ENCODE measurements at regions not wholly inside any gene's neighbourhood (a gene's known extent, or its start where the extent isn't known, plus 50 kb on each side); places are given as distances from the start of the nearest gene placed in this dataset.

DNA sequence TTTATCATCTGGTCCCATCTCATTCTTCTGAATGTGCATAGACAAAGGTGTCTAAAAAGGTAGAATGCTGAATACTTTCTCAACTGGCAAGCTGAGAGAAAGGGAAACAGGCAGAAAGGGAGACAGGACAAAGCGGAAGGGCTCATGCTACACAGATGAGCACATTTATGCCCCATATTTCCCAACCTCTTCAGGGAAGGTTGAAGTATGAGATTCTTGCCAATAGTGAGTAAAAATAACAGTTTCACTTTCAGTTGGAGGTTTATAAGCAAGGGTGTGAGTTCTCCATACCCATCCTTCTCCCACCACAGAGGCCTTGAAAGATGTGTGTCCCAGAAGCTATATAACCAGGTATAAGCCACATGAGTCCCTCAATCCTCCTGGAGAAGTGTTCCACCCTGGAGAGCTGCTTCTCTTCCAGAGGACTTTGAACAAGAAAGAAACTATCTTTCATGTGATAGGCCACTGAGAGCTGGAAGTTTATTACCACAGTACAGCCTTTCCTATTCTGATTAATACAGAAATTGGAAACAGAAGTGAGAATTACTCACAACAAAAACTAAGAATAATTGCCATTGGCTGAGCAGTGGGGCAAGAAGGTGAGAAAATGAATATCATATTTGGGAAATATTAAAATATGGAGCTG is 709.4 kb upstream of the NR2F2 start:
- Histone ChIP-seq H2AFZ (ENCODE audit: low read depth, low read length) (no peak overlapping the region), H3K27ac (ENCODE audit: low read length) (no peak overlapping the region), H3K4me3 (ENCODE audit: low read length) (no peak overlapping the region), H3K4me1 (ENCODE audit: low read length) (peaks cover 7% of the 10 kb centered on the region; the same call in 1 of the 2 replicates), H3K4me2 (ENCODE audit: low read length) (no peak overlapping the region), H3K9ac (ENCODE audit: low read length) (no peak overlapping the region), H3K79me2 (ENCODE audit: low read length) (no peaks in the 10 kb centered on the region), H3K36me3 (replicated peaks; ENCODE audit: low read depth, low read length) (no peaks in the 10 kb centered on the region), H4K20me1 (ENCODE audit: insufficient read depth, low read length) (no peaks in the 10 kb centered on the region), H3K27me3 (ENCODE audit: low read depth, low read length) (no peaks in the 10 kb centered on the region), H3K9me3 (ENCODE audit: insufficient read depth, low read length) (no peaks in the 10 kb centered on the region)
- no peak for TF ChIP-seq EZH2phosphoT487 (IDR thresholded peaks at IDR 0.05; ENCODE audit: low read depth)
- TF ChIP-seq, protein P1, sequence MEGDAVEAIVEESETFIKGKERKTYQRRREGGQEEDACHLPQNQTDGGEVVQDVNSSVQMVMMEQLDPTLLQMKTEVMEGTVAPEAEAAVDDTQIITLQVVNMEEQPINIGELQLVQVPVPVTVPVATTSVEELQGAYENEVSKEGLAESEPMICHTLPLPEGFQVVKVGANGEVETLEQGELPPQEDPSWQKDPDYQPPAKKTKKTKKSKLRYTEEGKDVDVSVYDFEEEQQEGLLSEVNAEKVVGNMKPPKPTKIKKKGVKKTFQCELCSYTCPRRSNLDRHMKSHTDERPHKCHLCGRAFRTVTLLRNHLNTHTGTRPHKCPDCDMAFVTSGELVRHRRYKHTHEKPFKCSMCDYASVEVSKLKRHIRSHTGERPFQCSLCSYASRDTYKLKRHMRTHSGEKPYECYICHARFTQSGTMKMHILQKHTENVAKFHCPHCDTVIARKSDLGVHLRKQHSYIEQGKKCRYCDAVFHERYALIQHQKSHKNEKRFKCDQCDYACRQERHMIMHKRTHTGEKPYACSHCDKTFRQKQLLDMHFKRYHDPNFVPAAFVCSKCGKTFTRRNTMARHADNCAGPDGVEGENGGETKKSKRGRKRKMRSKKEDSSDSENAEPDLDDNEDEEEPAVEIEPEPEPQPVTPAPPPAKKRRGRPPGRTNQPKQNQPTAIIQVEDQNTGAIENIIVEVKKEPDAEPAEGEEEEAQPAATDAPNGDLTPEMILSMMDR (IDR thresholded peaks at IDR 0.05; ENCODE audit: low read depth, low read length): no peak

DNA sequence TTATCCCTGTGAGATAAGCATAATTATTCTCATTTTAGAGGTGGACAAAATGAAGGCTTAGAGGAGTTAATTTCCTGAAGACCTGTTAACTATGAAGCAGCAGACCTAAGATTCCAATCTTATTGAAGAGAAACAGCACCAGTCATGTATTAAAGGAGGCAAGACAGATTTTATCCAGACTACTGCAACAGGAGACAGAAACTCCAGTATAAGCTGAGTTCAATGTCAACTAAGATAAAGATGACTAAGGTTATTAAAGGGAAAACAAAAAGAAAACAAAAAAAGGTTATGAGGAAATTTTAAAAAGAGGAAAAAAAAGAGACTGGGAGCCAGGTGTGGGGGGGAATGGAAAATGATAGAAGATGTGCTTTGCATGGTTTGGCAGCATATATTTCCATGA is 707.7 kb upstream of the NR2F2 start:
- Histone ChIP-seq H3K27ac (ENCODE audit: low read length) (no peak overlapping the region), H3K4me2 (ENCODE audit: low read length) (no peak overlapping the region), H3K4me1 (ENCODE audit: low read length) (peaks cover 7% of the 10 kb centered on the region; the same call in 1 of the 2 replicates), H3K79me2 (ENCODE audit: low read length) (no peaks in the 10 kb centered on the region), H3K4me3 (ENCODE audit: low read length) (no peak overlapping the region), H4K20me1 (ENCODE audit: insufficient read depth, low read length) (no peaks in the 10 kb centered on the region), H2AFZ (ENCODE audit: low read depth, low read length) (no peak overlapping the region), H3K9me3 (ENCODE audit: insufficient read depth, low read length) (no peaks in the 10 kb centered on the region), H3K27me3 (ENCODE audit: low read depth, low read length) (no peaks in the 10 kb centered on the region), H3K9ac (ENCODE audit: low read length) (no peak overlapping the region), H3K36me3 (replicated peaks; ENCODE audit: low read depth, low read length) (no peaks in the 10 kb centered on the region)
- no peak for TF ChIP-seq EZH2phosphoT487 (IDR thresholded peaks at IDR 0.05; ENCODE audit: low read depth)
- TF ChIP-seq, protein P1 (IDR thresholded peaks at IDR 0.05; ENCODE audit: low read depth, low read length): no peak

DNA sequence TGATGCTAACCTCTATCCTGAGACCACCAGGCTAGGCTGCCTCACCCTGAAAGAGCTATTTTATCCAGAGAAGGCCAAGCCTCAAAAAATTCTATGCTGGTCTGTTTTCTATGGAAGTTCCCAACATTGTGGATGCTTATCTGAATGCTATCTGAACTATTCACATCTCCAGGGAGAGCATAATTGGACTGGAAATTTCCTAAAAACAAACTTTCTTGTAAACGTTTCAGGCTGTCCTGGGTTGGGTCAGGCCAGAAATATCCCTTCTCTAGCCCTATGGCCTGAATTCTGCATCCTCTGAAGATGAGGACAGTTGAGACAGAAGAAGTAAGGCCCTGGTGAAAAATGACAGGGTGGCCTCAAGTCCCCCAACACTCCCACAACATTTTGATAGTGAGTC is 706.4 kb upstream of the NR2F2 start:
- no peaks in the 10 kb centered on the region for H3K9me3 ChIP-seq (ENCODE audit: insufficient read depth, low read length)
- TF ChIP-seq EZH2phosphoT487 (IDR thresholded peaks at IDR 0.05; ENCODE audit: low read depth): no peak
- TF ChIP-seq, protein P1 (IDR thresholded peaks at IDR 0.05; ENCODE audit: low read depth, low read length): no peak
- H3K9ac ChIP-seq (ENCODE audit: low read length): no peak overlapping the region

DNA sequence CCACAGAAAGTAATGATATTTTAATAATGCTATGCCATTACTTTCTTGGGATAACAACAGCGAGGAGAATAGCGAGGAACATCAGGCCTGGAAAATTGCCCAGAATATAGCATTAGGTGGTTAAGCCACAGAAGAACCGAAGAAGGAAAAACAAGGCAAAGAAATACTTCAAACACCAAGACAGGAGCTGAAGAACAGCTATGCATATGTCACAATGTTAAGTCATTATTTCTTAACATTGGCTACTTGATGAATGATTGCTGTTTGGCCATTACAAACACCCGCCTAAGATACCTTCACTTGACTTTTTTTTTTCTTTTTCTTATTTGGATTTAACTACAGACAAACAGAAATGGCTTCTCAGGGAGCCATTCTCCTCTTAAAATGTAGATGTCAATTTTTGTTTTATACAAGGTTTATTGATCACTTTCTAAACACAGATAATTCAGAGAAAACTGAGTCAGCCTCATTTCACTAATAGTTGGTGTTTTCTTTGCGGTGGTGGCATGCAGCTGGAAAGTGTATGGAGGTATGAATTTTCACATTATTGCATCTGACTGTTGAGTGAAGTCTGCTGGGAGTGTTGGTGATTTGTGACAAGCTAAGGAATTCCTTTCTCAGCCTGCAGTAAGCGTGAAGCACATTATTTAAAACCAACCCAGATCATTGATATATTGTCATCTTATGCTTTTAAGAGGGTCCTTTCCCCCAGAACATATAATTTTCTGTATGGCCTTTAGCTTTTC is 705.7 kb upstream of the NR2F2 start:
- no peaks in the 10 kb centered on the region for H3K36me3 ChIP-seq (replicated peaks; ENCODE audit: low read depth, low read length)
- no peaks in the 10 kb centered on the region for H3K9me3 ChIP-seq (ENCODE audit: insufficient read depth, low read length)
- H4K20me1 ChIP-seq (ENCODE audit: insufficient read depth, low read length): no peaks in the 10 kb centered on the region
- H3K27ac ChIP-seq (ENCODE audit: low read length): no peak overlapping the region
- no peak overlapping the region for H3K4me2 ChIP-seq (ENCODE audit: low read length)
- no peaks in the 10 kb centered on the region for H3K79me2 ChIP-seq (ENCODE audit: low read length)
- H2AFZ ChIP-seq (ENCODE audit: low read depth, low read length): no peak overlapping the region
- H3K9ac ChIP-seq (ENCODE audit: low read length): no peak overlapping the region
- no peaks in the 10 kb centered on the region for H3K27me3 ChIP-seq (ENCODE audit: low read depth, low read length)
- TF ChIP-seq, protein P1 (IDR thresholded peaks at IDR 0.05; ENCODE audit: low read depth, low read length): no peak
- TF ChIP-seq EZH2phosphoT487 (IDR thresholded peaks at IDR 0.05; ENCODE audit: low read depth): no peak
- peaks cover 7% of the 10 kb centered on the region; the same call in 1 of the 2 replicates for H3K4me1 ChIP-seq (ENCODE audit: low read length)
- H3K4me3 ChIP-seq (ENCODE audit: low read length): no peak overlapping the region

More for the DNA sequence above, 706.4 kb upstream of the NR2F2 start:
- Histone ChIP-seq H4K20me1 (ENCODE audit: insufficient read depth, low read length) (no peaks in the 10 kb centered on the region), H3K79me2 (ENCODE audit: low read length) (no peaks in the 10 kb centered on the region), H3K36me3 (replicated peaks; ENCODE audit: low read depth, low read length) (no peaks in the 10 kb centered on the region), H3K27ac (ENCODE audit: low read length) (no peak overlapping the region), H3K27me3 (ENCODE audit: low read depth, low read length) (no peaks in the 10 kb centered on the region), H3K4me1 (ENCODE audit: low read length) (peaks cover 7% of the 10 kb centered on the region; the same call in 1 of the 2 replicates), H3K4me3 (ENCODE audit: low read length) (no peak overlapping the region), H2AFZ (ENCODE audit: low read depth, low read length) (no peak overlapping the region), H3K4me2 (ENCODE audit: low read length) (no peak overlapping the region)

Data from OCI-LY3 (cell line).